HEK293T (cell line): ENCODE measurements at regions not wholly inside any gene's neighbourhood (a gene's known extent, or its start where the extent isn't known, plus 50 kb on each side); places are given as distances from the start of the nearest gene placed in this dataset.

ENCODE experiments used
- CTCF ChIA-PET: fragments of 350-600 bp; formaldehyde crosslinking; extraction: SDS; loops from one replicate; lab custom pipeline; 2021; ENCODE audit warnings: antibody characterized with exemption, inconsistent platforms; lab: Yijun Ruan, JAX
- POLR2A ChIA-PET: fragments of 350-600 bp; formaldehyde crosslinking; extraction: SDS; loops from one replicate; lab custom pipeline; 2020; ENCODE audit warnings: antibody characterized with exemption, inconsistent platforms; lab: Yijun Ruan, JAX
- DNase-seq: peaks from one replicate; pipeline ENCODE4 v3.0.0; 2012; ENCODE audit warnings: mixed read lengths; ENCODE audit errors: extremely low spot score
- ARNT ChIP-seq: fragments of 450-650 bp; IDR thresholded peaks from 2 replicates; pipeline ENCODE4 v1.6.1; 2017; ENCODE audit warnings: mild to moderate bottlenecking
- BHLHE40 ChIP-seq: fragments of 450-650 bp; IDR thresholded peaks from 2 replicates; pipeline ENCODE4 v1.6.1; 2016; ENCODE audit warnings: mild to moderate bottlenecking, moderate library complexity, borderline replicate concordance
- CTBP1 ChIP-seq: fragments of 450-650 bp; IDR thresholded peaks from 2 replicates; pipeline ENCODE4 v1.6.1; 2016; ENCODE audit warnings: borderline replicate concordance
- ELF4 ChIP-seq: fragments of 450-650 bp; IDR thresholded peaks from 2 replicates; pipeline ENCODE4 v1.6.1; 2017; ENCODE audit warnings: antibody characterized with exemption
- FOXA1 ChIP-seq: fragments of 450-650 bp; IDR thresholded peaks from 2 replicates; pipeline ENCODE4 v1.6.1; 2016; ENCODE audit warnings: mild to moderate bottlenecking
- FOXK2 ChIP-seq: fragments of 450-650 bp; IDR thresholded peaks from 2 replicates; pipeline ENCODE4 v1.6.1; 2016; ENCODE audit warnings: mild to moderate bottlenecking
- FOXM1 ChIP-seq: fragments of 450-650 bp; IDR thresholded peaks from 2 replicates; pipeline ENCODE4 v1.6.1; 2017; ENCODE audit warnings: mild to moderate bottlenecking, borderline replicate concordance
- HDGF ChIP-seq: fragments of 450-650 bp; IDR thresholded peaks from 2 replicates; pipeline ENCODE4 v1.6.1; 2017; ENCODE audit warnings: antibody characterized with exemption, borderline replicate concordance
- L3MBTL2 ChIP-seq: fragments of 450-650 bp; conservative IDR thresholded peaks from 2 replicates; pipeline ENCODE4 v1.6.1; 2016; ENCODE audit warnings: mild to moderate bottlenecking
- LEF1 ChIP-seq: fragments of 450-650 bp; IDR thresholded peaks from 2 replicates; pipeline ENCODE4 v1.6.1; 2017; ENCODE audit warnings: mild to moderate bottlenecking, borderline replicate concordance
- NFRKB ChIP-seq: fragments of 450-650 bp; IDR thresholded peaks from 2 replicates; pipeline ENCODE4 v1.6.1; 2016; ENCODE audit warnings: mild to moderate bottlenecking, moderate library complexity
- PKNOX1 ChIP-seq: fragments of 450-650 bp; IDR thresholded peaks from 2 replicates; pipeline ENCODE4 v1.6.1; 2016
- SP1 ChIP-seq: fragments of 450-650 bp; IDR thresholded peaks from 2 replicates; pipeline ENCODE4 v1.6.1; 2017
- SUZ12 ChIP-seq: fragments of 450-650 bp; IDR thresholded peaks from 2 replicates; pipeline ENCODE4 v1.6.1; 2016; ENCODE audit warnings: mild to moderate bottlenecking
- TARDBP ChIP-seq: fragments of 450-650 bp; IDR thresholded peaks from 2 replicates; pipeline ENCODE4 v1.6.1; 2016
- ZNF384 ChIP-seq: fragments of 450-650 bp; IDR thresholded peaks from 2 replicates; pipeline ENCODE4 v1.6.1; 2016

- POLR2A ChIA-PET, result no interaction called here
- CTCF ChIA-PET, result no interaction called here
- DNase-seq, result no peak
- no peak for TF ChIP-seq BHLHE40
- no peak for TF ChIP-seq CTBP1
- TF ChIP-seq SUZ12, result no peak
- no peak for TF ChIP-seq TARDBP
- TF ChIP-seq L3MBTL2, result no peak
- TF ChIP-seq FOXA1, result no peak
- TF ChIP-seq HDGF, result no peak
- TF ChIP-seq PKNOX1, result no peak
- no peak for TF ChIP-seq LEF1
- no peak for TF ChIP-seq SP1
- TF ChIP-seq ARNT, result no peak
- TF ChIP-seq ELF4, result no peak
- no peak for TF ChIP-seq ZNF384
- no peak for TF ChIP-seq FOXM1
- no peak for TF ChIP-seq NFRKB
- no peak for TF ChIP-seq FOXK2
These were observed 1075.9 kb downstream of the BRD1 start for GRCh38 chr22:48751539-48752437.

GRCh38 chr22:48750826-48751440 lies 1076.7 kb downstream of the BRD1 start:
- ChIA-PET CTCF (no interaction called here), POLR2A (no interaction called here)
- DNase-seq, result no peak
- TF ChIP-seq FOXK2 (no peak), ZNF384 (no peak), FOXM1 (no peak), TARDBP (no peak), BHLHE40 (no peak), SP1 (no peak), ARNT (no peak), LEF1 (no peak), PKNOX1 (no peak), HDGF (no peak), FOXA1 (no peak), CTBP1 (no peak), L3MBTL2 (no peak), ELF4 (no peak), SUZ12 (no peak), NFRKB (no peak)

DNA sequence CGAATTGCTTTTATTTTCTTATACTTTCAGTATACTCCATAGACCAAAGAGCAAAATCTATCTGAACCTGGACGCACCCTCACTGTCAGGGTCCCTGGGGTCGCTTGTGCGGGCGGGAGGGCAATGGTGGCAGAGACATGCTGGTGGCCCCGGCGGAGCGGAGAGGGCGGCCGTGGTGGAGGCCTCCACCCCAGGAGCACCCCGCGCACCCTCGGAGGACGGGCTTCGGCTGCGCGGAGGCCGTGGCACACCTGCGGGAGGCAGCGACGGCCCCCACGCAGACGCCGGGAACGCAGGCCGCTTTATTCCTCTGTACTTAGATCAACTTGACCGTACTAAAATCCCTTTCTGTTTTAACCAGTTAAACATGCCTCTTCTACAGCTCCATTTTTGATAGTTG lies 1077.4 kb downstream of the BRD1 start:
- TF ChIP-seq PKNOX1 (no peak), FOXK2 (no peak), BHLHE40 (no peak), FOXM1 (no peak), FOXA1 (no peak), ELF4 (no peak), ARNT (no peak), HDGF (no peak), NFRKB (no peak), LEF1 (no peak), CTBP1 (no peak), TARDBP (no peak), SP1 (no peak), SUZ12 (no peak), ZNF384 (no peak), L3MBTL2 (no peak)
- ChIA-PET POLR2A (no interaction called here), CTCF (no interaction called here)
- no peak for DNase-seq

GRCh38 chr22:48749555-48750227 lies 1078.0 kb downstream of the BRD1 start:
- ChIA-PET CTCF (no interaction called here), POLR2A (no interaction called here)
- no peak for DNase-seq
- TF ChIP-seq HDGF (no peak), SP1 (no peak), NFRKB (no peak), L3MBTL2 (no peak), LEF1 (no peak), PKNOX1 (no peak), BHLHE40 (no peak)

- DNase-seq, result no peak
- TF ChIP-seq FOXK2 (no peak), HDGF (no peak), PKNOX1 (no peak), SUZ12 (no peak), NFRKB (no peak), TARDBP (no peak), SP1 (no peak), ARNT (no peak), L3MBTL2 (no peak)
- CTCF ChIA-PET, result no interaction called here
- POLR2A ChIA-PET, result no interaction called here
These were observed 1078.7 kb downstream of the BRD1 start for GRCh38 chr22:48748860-48749554.
